ENCODE measurements at regions not wholly inside any gene's neighbourhood (a gene's known extent, or its start where the extent isn't known, plus 50 kb on each side); places are given as distances from the start of the nearest gene placed in this dataset.

DNA sequence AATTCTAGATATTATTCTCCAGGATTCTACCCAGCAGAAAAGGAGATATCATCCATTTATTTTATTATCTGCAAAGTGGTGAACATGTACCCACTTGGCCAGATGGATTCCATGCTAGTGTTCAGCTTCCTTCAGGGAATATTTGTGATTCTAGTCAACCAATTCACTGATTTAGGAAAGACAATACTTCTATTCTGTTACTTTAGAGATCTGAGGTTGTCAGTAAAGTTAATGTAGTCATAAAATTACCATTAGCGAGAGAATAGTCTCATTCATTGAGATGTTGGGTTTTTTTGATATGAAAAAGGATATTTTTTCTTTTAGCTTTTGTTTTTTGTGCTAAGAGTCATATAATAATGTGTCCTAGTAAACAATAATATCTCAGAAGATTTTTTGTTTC lies 222.8 kb downstream of the CGGBP1 start:
- TF ChIP-seq POLR2A (IDR thresholded peaks at IDR 0.05): no peak
- TF ChIP-seq, protein P1, sequence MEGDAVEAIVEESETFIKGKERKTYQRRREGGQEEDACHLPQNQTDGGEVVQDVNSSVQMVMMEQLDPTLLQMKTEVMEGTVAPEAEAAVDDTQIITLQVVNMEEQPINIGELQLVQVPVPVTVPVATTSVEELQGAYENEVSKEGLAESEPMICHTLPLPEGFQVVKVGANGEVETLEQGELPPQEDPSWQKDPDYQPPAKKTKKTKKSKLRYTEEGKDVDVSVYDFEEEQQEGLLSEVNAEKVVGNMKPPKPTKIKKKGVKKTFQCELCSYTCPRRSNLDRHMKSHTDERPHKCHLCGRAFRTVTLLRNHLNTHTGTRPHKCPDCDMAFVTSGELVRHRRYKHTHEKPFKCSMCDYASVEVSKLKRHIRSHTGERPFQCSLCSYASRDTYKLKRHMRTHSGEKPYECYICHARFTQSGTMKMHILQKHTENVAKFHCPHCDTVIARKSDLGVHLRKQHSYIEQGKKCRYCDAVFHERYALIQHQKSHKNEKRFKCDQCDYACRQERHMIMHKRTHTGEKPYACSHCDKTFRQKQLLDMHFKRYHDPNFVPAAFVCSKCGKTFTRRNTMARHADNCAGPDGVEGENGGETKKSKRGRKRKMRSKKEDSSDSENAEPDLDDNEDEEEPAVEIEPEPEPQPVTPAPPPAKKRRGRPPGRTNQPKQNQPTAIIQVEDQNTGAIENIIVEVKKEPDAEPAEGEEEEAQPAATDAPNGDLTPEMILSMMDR (IDR thresholded peaks at IDR 0.05 in 4 of 5, conservative IDR thresholded peaks at IDR 0.05 in 1 of 5): no peak

All from gastrocnemius medialis (tissue), 4 donors.